ENCODE measurements at regions not wholly inside any gene's neighbourhood (a gene's known extent, or its start where the extent isn't known, plus 50 kb on each side); places are given as distances from the start of the nearest gene placed in this dataset.

- ChIA-PET POLR2A (no interaction called here), SMC1A (ENCODE audit: uncharacterized antibody, unreplicated experiment) (no interaction called here), CTCF (no interaction called here), RAD21 (ENCODE audit: unreplicated experiment) (no interaction called here)
- no TSS peak for BruUV-seq (replicated peaks)
- no peaks in the 10 kb centered on the region for H4K20me1 ChIP-seq (ENCODE audit: control insufficient read depth, insufficient read depth)
- DNase-seq (ENCODE audit: low read depth, low spot score) (no peak), ATAC-seq (no peak), FAIRE-seq (no peak)
- no peaks in the 10 kb centered on the region for H3K4me1 ChIP-seq (ENCODE audit: control insufficient read depth, insufficient read depth, low read length)
- no peaks in the 10 kb centered on the region for H3K9me3 ChIP-seq (replicated peaks; ENCODE audit: control insufficient read depth, insufficient read depth, low read length)
- no peak overlapping the region for H2AFZ ChIP-seq (ENCODE audit: control insufficient read depth, low read depth, low read length)
- no peak overlapping the region for H3K27ac ChIP-seq (ENCODE audit: control insufficient read depth, insufficient read depth)
- no peak overlapping the region for H3K4me2 ChIP-seq (ENCODE audit: control insufficient read depth, insufficient read depth)
- WGBS (ENCODE audit: insufficient coverage, insufficient replicate concordance, low lambda C conversion rate, missing lambda C conversion rate): 57% methylated on average over 10 of the region's 10 CpGs
- H3K27me3 ChIP-seq (replicated peaks in 1 of 2; ENCODE audit: control insufficient read depth in 2 of 2, insufficient read depth in 2 of 2, low read length in 1 of 2): no peaks in the 10 kb centered on the region
- intact Hi-C loops (cut with micrococcal nuclease; ENCODE audit: unreplicated experiment): no loop called here
- no peaks in the 10 kb centered on the region for H3K79me2 ChIP-seq (ENCODE audit: control insufficient read depth, insufficient read depth, low read length)
- in situ Hi-C loops (cut with MboI): no loop called here
- H3K9ac ChIP-seq (ENCODE audit: control insufficient read depth, insufficient read depth, low read length): no peak overlapping the region
- H3K4me3 ChIP-seq: no peak overlapping the region
- H3K36me3 ChIP-seq (ENCODE audit: control insufficient read depth in 2 of 2, insufficient read depth in 2 of 2, low read length in 1 of 2): no peaks in the 10 kb centered on the region
- no peak for TF ChIP-seq KDM1A (IDR thresholded peaks at IDR 0.05; ENCODE audit: borderline replicate concordance)
- TF ChIP-seq NFYB (IDR thresholded peaks at IDR 0.05; ENCODE audit: insufficient read depth, low read depth, low read length): no peak
Observed at GRCh38 chr2:118375907-118376485, 287.7 kb downstream of the INSIG2 start.

- ATAC-seq (no peak), FAIRE-seq (no peak), DNase-seq (ENCODE audit: low read depth, low spot score) (no peak)
- ChIA-PET RAD21 (ENCODE audit: unreplicated experiment) (no interaction called here), POLR2A (no interaction called here), SMC1A (ENCODE audit: uncharacterized antibody, unreplicated experiment) (no interaction called here), CTCF (no interaction called here)
- no peak overlapping the region for H3K9ac ChIP-seq (ENCODE audit: control insufficient read depth, insufficient read depth, low read length)
- in situ Hi-C loops (cut with MboI): no loop called here
- H4K20me1 ChIP-seq (ENCODE audit: control insufficient read depth, insufficient read depth): no peaks in the 10 kb centered on the region
- H3K79me2 ChIP-seq (ENCODE audit: control insufficient read depth, insufficient read depth, low read length): no peaks in the 10 kb centered on the region
- H3K9me3 ChIP-seq (replicated peaks; ENCODE audit: control insufficient read depth, insufficient read depth, low read length): no peaks in the 10 kb centered on the region
- BruUV-seq (replicated peaks): no TSS peak
- H3K4me3 ChIP-seq: no peak overlapping the region
- H2AFZ ChIP-seq (ENCODE audit: control insufficient read depth, low read depth, low read length): no peak overlapping the region
- H3K36me3 ChIP-seq (ENCODE audit: control insufficient read depth in 2 of 2, insufficient read depth in 2 of 2, low read length in 1 of 2): no peaks in the 10 kb centered on the region
- H3K4me1 ChIP-seq (ENCODE audit: control insufficient read depth, insufficient read depth, low read length): no peaks in the 10 kb centered on the region
- H3K27ac ChIP-seq (ENCODE audit: control insufficient read depth, insufficient read depth): no peak overlapping the region
- no peaks in the 10 kb centered on the region for H3K27me3 ChIP-seq (replicated peaks in 1 of 2; ENCODE audit: control insufficient read depth in 2 of 2, insufficient read depth in 2 of 2, low read length in 1 of 2)
- H3K4me2 ChIP-seq (ENCODE audit: control insufficient read depth, insufficient read depth): no peak overlapping the region
- intact Hi-C loops (cut with micrococcal nuclease; ENCODE audit: unreplicated experiment): loop anchor here (5.0 kb wide), 1 partner anchor 153 kb away; no protein-coding TSS in a partner anchor
- WGBS (ENCODE audit: insufficient coverage, insufficient replicate concordance, low lambda C conversion rate, missing lambda C conversion rate): 3% methylated on average over 4 of the region's 4 CpGs
- TF ChIP-seq PRDM15 (CRISPR knock-in tag; IDR thresholded peaks at IDR 0.05) (no peak), KDM1A (IDR thresholded peaks at IDR 0.05; ENCODE audit: borderline replicate concordance) (no peak), SUPT20H (IDR thresholded peaks at IDR 0.05; ENCODE audit: borderline replicate concordance, control insufficient read depth, low read depth, low read length) (no peak), REST (IDR thresholded peaks at IDR 0.05; ENCODE audit: low read depth, low read length) (no peak)
Observed at GRCh38 chr2:118374974-118375755, 286.9 kb downstream of the INSIG2 start.

All from GM12878 (cell line).